HG02870 (cell line): ENCODE measurements at regions not wholly inside any gene's neighbourhood (a gene's known extent, or its start where the extent isn't known, plus 50 kb on each side); places are given as distances from the start of the nearest gene placed in this dataset.

Source experiments
- ATAC-seq: cut with Tn5 transposase; IDR thresholded peaks from one replicate; pipeline ENCODE4 v1.9.1; 2021; ENCODE audit warnings: mild to moderate bottlenecking, moderate library complexity; ENCODE audit not compliant: unreplicated experiment

GRCh38 chr14:98853063-98853729, 418.8 kb downstream of the BCL11B start:
- no peak for ATAC-seq

- no peak for ATAC-seq
Observed at GRCh38 chr14:98855926-98856715, 415.9 kb downstream of the BCL11B start.

GRCh38 chr14:98858158-98858557, 413.8 kb downstream of the BCL11B start:
- no peak for ATAC-seq

GRCh38 chr14:98858561-98858960, 413.4 kb downstream of the BCL11B start:
- ATAC-seq = no peak

- no peak for ATAC-seq
Observed at GRCh38 chr14:98859301-98859700, 412.7 kb downstream of the BCL11B start.

GRCh38 chr14:98864211-98864610, 407.8 kb downstream of the BCL11B start:
- ATAC-seq = no peak

- no peak for ATAC-seq
Observed at GRCh38 chr14:98867146-98867545, 404.9 kb downstream of the BCL11B start.

GRCh38 chr14:98867726-98868125, 404.3 kb downstream of the BCL11B start:
- no peak for ATAC-seq

- no peak for ATAC-seq
Observed at GRCh38 chr14:98868866-98869265, 403.1 kb downstream of the BCL11B start.

- no peak for ATAC-seq
Observed at GRCh38 chr14:98871796-98872195, 400.2 kb downstream of the BCL11B start.

- no peak for ATAC-seq
Observed at GRCh38 chr14:98877065-98877464, 394.9 kb downstream of the BCL11B start.

- ATAC-seq = no peak
Observed at GRCh38 chr14:98878282-98878681, 393.7 kb downstream of the BCL11B start.

- ATAC-seq = no peak
Observed at GRCh38 chr14:98886982-98887381, 385.0 kb downstream of the BCL11B start.

- no peak for ATAC-seq
Observed at GRCh38 chr14:98888281-98888680, 383.7 kb downstream of the BCL11B start.

GRCh38 chr14:98888927-98889835, 382.8 kb downstream of the BCL11B start:
- no peak for ATAC-seq

- no peak for ATAC-seq
Observed at GRCh38 chr14:98889836-98890185, 382.2 kb downstream of the BCL11B start.

GRCh38 chr14:98890556-98891340, 381.2 kb downstream of the BCL11B start:
- ATAC-seq = no peak

GRCh38 chr14:98893675-98894074, 378.3 kb downstream of the BCL11B start:
- ATAC-seq = no peak

GRCh38 chr14:98894600-98894999, 377.4 kb downstream of the BCL11B start:
- no peak for ATAC-seq

- no peak for ATAC-seq
Observed at GRCh38 chr14:98896449-98896848, 375.5 kb downstream of the BCL11B start.
